ENCODE measurements at regions not wholly inside any gene's neighbourhood (a gene's known extent, or its start where the extent isn't known, plus 50 kb on each side); places are given as distances from the start of the nearest gene placed in this dataset.

- 67 to 74% methylated on average over 15 of the region's 15 CpGs for WGBS, 2 donors
- DNase-seq (no peak), ATAC-seq (no peak)
- H3K27ac ChIP-seq, result no peak overlapping the region
- H3K4me1 ChIP-seq, result no peaks in the 10 kb centered on the region
- no peaks in the 10 kb centered on the region for H3K9me3 ChIP-seq
- TF ChIP-seq CTCF (IDR thresholded peaks at IDR 0.05) (no peak), POLR2A (IDR thresholded peaks at IDR 0.05) (no peak)
- H3K27me3 ChIP-seq, result no peaks in the 10 kb centered on the region
- no peak overlapping the region for H3K4me3 ChIP-seq
- intact Hi-C loops (cut with DNase I), result no loop called here
- H3K36me3 ChIP-seq (replicated peaks in 1 of 2; ENCODE audit: insufficient read depth in 1 of 2, low read depth in 2 of 2), result no peaks in the 10 kb centered on the region
Observed at GRCh38 chr11:116636341-116636929, 136.4 kb downstream of the BUD13 start.

GRCh38 chr11:116631201-116631600 is 141.6 kb downstream of the BUD13 start:
- no peak for DNase-seq

GRCh38 chr11:116618461-116618860 is 154.3 kb downstream of the BUD13 start:
- DNase-seq (no peak), ATAC-seq (no peak)
- H3K36me3 ChIP-seq (replicated peaks in 1 of 2; ENCODE audit: insufficient read depth in 1 of 2, low read depth in 2 of 2), result no peaks in the 10 kb centered on the region
- no peaks in the 10 kb centered on the region for H3K4me1 ChIP-seq
- intact Hi-C loops (cut with DNase I), result no loop called here
- no peaks in the 10 kb centered on the region for H3K27me3 ChIP-seq
- H3K27ac ChIP-seq, result no peak overlapping the region
- H3K4me3 ChIP-seq, result no peak overlapping the region
- TF ChIP-seq POLR2A (IDR thresholded peaks at IDR 0.05) (no peak), CTCF (IDR thresholded peaks at IDR 0.05) (no peak)
- 72 to 80% methylated on average over 1 of the region's 1 CpG for WGBS, 2 donors
- H3K9me3 ChIP-seq, result no peaks in the 10 kb centered on the region

More at GRCh38 chr11:116631201-116631600, 141.6 kb downstream of the BUD13 start:
- intact Hi-C loops (cut with DNase I), result no loop called here
- no peak for ATAC-seq
- Histone ChIP-seq H3K4me3 (no peak overlapping the region), H3K36me3 (replicated peaks in 1 of 2; ENCODE audit: insufficient read depth in 1 of 2, low read depth in 2 of 2) (no peaks in the 10 kb centered on the region), H3K4me1 (no peaks in the 10 kb centered on the region), H3K27ac (no peak overlapping the region), H3K27me3 (no peaks in the 10 kb centered on the region), H3K9me3 (no peaks in the 10 kb centered on the region)
- TF ChIP-seq POLR2A (IDR thresholded peaks at IDR 0.05) (no peak), CTCF (IDR thresholded peaks at IDR 0.05) (no peak)
- 53 to 80% methylated on average over 3 of the region's 3 CpGs for WGBS, 2 donors

GRCh38 chr11:116615211-116615865 is 157.4 kb downstream of the BUD13 start:
- ATAC-seq (no peak), DNase-seq (no peak)
- 49 to 61% methylated on average over 7 of the region's 7 CpGs for WGBS, 2 donors
- Histone ChIP-seq H3K9me3 (no peaks in the 10 kb centered on the region), H3K4me3 (no peak overlapping the region), H3K27ac (no peak overlapping the region), H3K36me3 (replicated peaks in 1 of 2; ENCODE audit: insufficient read depth in 1 of 2, low read depth in 2 of 2) (no peaks in the 10 kb centered on the region), H3K27me3 (peaks cover 0 to 4% of the 10 kb centered on the region in 2 donors), H3K4me1 (no peaks in the 10 kb centered on the region)
- intact Hi-C loops (cut with DNase I), result no loop called here
- TF ChIP-seq CTCF (IDR thresholded peaks at IDR 0.05), result no peak
